NCI-H2227 treated with DMSO at 0.1 percent for 48 hours (cell line): ENCODE measurements at regions not wholly inside any gene's neighbourhood (a gene's known extent, or its start where the extent isn't known, plus 50 kb on each side); places are given as distances from the start of the nearest gene placed in this dataset.
"Not testable (repeated sequence)": the region's sequence is repeated elsewhere in the genome, so short reads cannot be mapped to it uniquely, and the experiment has no call there.

Experiments
- DNase-seq: peaks from one replicate; lab custom pipeline; 2025; lab: John Stamatoyannopoulos, UW

- no peak for DNase-seq
Measured at GRCh38 chr12:61915420-61915819, 344.8 kb upstream of the USP15 start.

- no peak for DNase-seq
Measured at GRCh38 chr12:61916831-61917230, 343.4 kb upstream of the USP15 start.

- DNase-seq: no peak
Measured at GRCh38 chr12:61919686-61920085, 340.5 kb upstream of the USP15 start.

- no peak for DNase-seq
Measured at GRCh38 chr12:61920230-61920629, 340.0 kb upstream of the USP15 start.

- DNase-seq: no peak
Measured at GRCh38 chr12:61923152-61923551, 337.1 kb upstream of the USP15 start.

GRCh38 chr12:61934564-61934963 lies 325.6 kb upstream of the USP15 start:
- DNase-seq: no peak

- no peak for DNase-seq
Measured at GRCh38 chr12:61939977-61940376, 320.2 kb upstream of the USP15 start.

GRCh38 chr12:61956545-61956944 lies 303.7 kb upstream of the USP15 start:
- no peak for DNase-seq

GRCh38 chr12:61974461-61974860 lies 285.7 kb upstream of the USP15 start:
- DNase-seq: no peak

GRCh38 chr12:61985830-61986229 lies 274.4 kb upstream of the USP15 start:
- no peak for DNase-seq

GRCh38 chr12:61987173-61987572 lies 273.0 kb upstream of the USP15 start:
- no peak for DNase-seq

- DNase-seq: no peak
Measured at GRCh38 chr12:61991661-61992060, 268.5 kb upstream of the USP15 start.

GRCh38 chr12:61993734-61994345 lies 266.4 kb upstream of the USP15 start:
- DNase-seq: no peak

- DNase-seq: no peak
Measured at GRCh38 chr12:61996717-61997116, 263.5 kb upstream of the USP15 start.

GRCh38 chr12:61998791-61999190 lies 261.4 kb upstream of the USP15 start:
- no peak for DNase-seq

GRCh38 chr12:61999311-61999710 lies 260.9 kb upstream of the USP15 start:
- no peak for DNase-seq

GRCh38 chr12:62001424-62001823 lies 258.8 kb upstream of the USP15 start:
- DNase-seq: no peak

- DNase-seq: no peak
Measured at GRCh38 chr12:62003226-62003625, 257.0 kb upstream of the USP15 start.

GRCh38 chr12:62003701-62004100 lies 256.5 kb upstream of the USP15 start:
- DNase-seq: no peak

GRCh38 chr12:62005615-62006014 lies 254.6 kb upstream of the USP15 start:
- no peak for DNase-seq

GRCh38 chr12:62006076-62006732 lies 254.0 kb upstream of the USP15 start:
- DNase-seq: no peak

GRCh38 chr12:62008703-62009102 lies 251.5 kb upstream of the USP15 start:
- DNase-seq: no peak

GRCh38 chr12:62009445-62009844 lies 250.8 kb upstream of the USP15 start:
- DNase-seq: no peak

GRCh38 chr12:62010331-62010906 lies 249.8 kb upstream of the USP15 start:
- DNase-seq: not testable (repeated sequence)
